ENCODE measurements at regions not wholly inside any gene's neighbourhood (a gene's known extent, or its start where the extent isn't known, plus 50 kb on each side); places are given as distances from the start of the nearest gene placed in this dataset.
A peak's percentile ranks its signal among the peaks of the same experiment; 100 is the strongest.
"Not testable (repeated sequence)": the region's sequence is repeated elsewhere in the genome, so short reads cannot be mapped to it uniquely, and the experiment has no call there.

- DNase-seq, result no peak
These were observed 106.6 kb upstream of the SPAG17 start for GRCh38 chr1:118291661-118292060.

GRCh38 chr1:118290571-118290970 is 105.5 kb upstream of the SPAG17 start:
- DNase-seq, result no peak

GRCh38 chr1:118290046-118290445 is 105.0 kb upstream of the SPAG17 start:
- DNase-seq, result no peak

- DNase-seq, result not testable (repeated sequence)
These were observed 95.6 kb upstream of the SPAG17 start for GRCh38 chr1:118280656-118281055.

GRCh38 chr1:118275472-118276115 is 90.6 kb upstream of the SPAG17 start:
- no peak for DNase-seq

- no peak for DNase-seq
These were observed 87.9 kb upstream of the SPAG17 start for GRCh38 chr1:118272884-118273283.

GRCh38 chr1:118271883-118272282 is 86.9 kb upstream of the SPAG17 start:
- DNase-seq, result no peak

GRCh38 chr1:118269598-118269997 is 84.6 kb upstream of the SPAG17 start:
- DNase-seq, result no peak

- no peak for DNase-seq
These were observed 81.4 kb upstream of the SPAG17 start for GRCh38 chr1:118266436-118266835.

- DNase-seq, result no peak
These were observed 79.3 kb upstream of the SPAG17 start for GRCh38 chr1:118264343-118264742.

GRCh38 chr1:118262865-118263264 is 77.8 kb upstream of the SPAG17 start:
- DNase-seq, result peak; percentile 48

GRCh38 chr1:118258975-118259374 is 73.9 kb upstream of the SPAG17 start:
- no peak for DNase-seq

- DNase-seq, result no peak
These were observed 72.9 kb upstream of the SPAG17 start for GRCh38 chr1:118257946-118258345.

- DNase-seq, result no peak
These were observed 69.7 kb upstream of the SPAG17 start for GRCh38 chr1:118254491-118255425.

GRCh38 chr1:118254001-118254400 is 69.0 kb upstream of the SPAG17 start:
- no peak for DNase-seq

- no peak for DNase-seq
These were observed 68.3 kb upstream of the SPAG17 start for GRCh38 chr1:118253053-118253915.

- DNase-seq, result no peak
These were observed 67.6 kb upstream of the SPAG17 start for GRCh38 chr1:118252624-118253023.

- no peak for DNase-seq
These were observed 65.2 kb upstream of the SPAG17 start for GRCh38 chr1:118250232-118250631.

- DNase-seq, result no peak
These were observed 64.6 kb upstream of the SPAG17 start for GRCh38 chr1:118249641-118250040.

GRCh38 chr1:118247593-118247992 is 62.6 kb upstream of the SPAG17 start:
- DNase-seq, result no peak

GRCh38 chr1:118246646-118247045 is 61.6 kb upstream of the SPAG17 start:
- no peak for DNase-seq

GRCh38 chr1:118244194-118244593 is 59.2 kb upstream of the SPAG17 start:
- no peak for DNase-seq

- no peak for DNase-seq
These were observed 58.2 kb upstream of the SPAG17 start for GRCh38 chr1:118243269-118243668.

All from right forelimb (tissue), 1 donor.